HG03457 (cell line): ENCODE measurements at regions not wholly inside any gene's neighbourhood (a gene's known extent, or its start where the extent isn't known, plus 50 kb on each side); places are given as distances from the start of the nearest gene placed in this dataset.
"Not testable (repeated sequence)": the region's sequence is repeated elsewhere in the genome, so short reads cannot be mapped to it uniquely, and the experiment has no call there.

Experiments
- ATAC-seq: cut with Tn5 transposase; IDR thresholded peaks from one replicate; pipeline ENCODE4 v1.9.1; 2021; ENCODE audit warnings: moderate number of reproducible peaks; ENCODE audit not compliant: unreplicated experiment

- no peak for ATAC-seq
Observed at GRCh38 chr5:6112538-6112937, 265.8 kb downstream of the MED10 start.

GRCh38 chr5:6112125-6112524 lies 266.2 kb downstream of the MED10 start:
- no peak for ATAC-seq

- ATAC-seq, result no peak
Observed at GRCh38 chr5:6111131-6111530, 267.2 kb downstream of the MED10 start.

GRCh38 chr5:6110441-6111005 lies 267.8 kb downstream of the MED10 start:
- ATAC-seq, result no peak

GRCh38 chr5:6108981-6109825 lies 269.1 kb downstream of the MED10 start:
- no peak for ATAC-seq

- ATAC-seq, result no peak
Observed at GRCh38 chr5:6108540-6108848, 269.9 kb downstream of the MED10 start.

- no peak for ATAC-seq
Observed at GRCh38 chr5:6107675-6108539, 270.4 kb downstream of the MED10 start.

- no peak for ATAC-seq
Observed at GRCh38 chr5:6106756-6107155, 271.6 kb downstream of the MED10 start.

GRCh38 chr5:6105320-6105719 lies 273.0 kb downstream of the MED10 start:
- no peak for ATAC-seq

- ATAC-seq, result no peak
Observed at GRCh38 chr5:6096101-6096500, 282.2 kb downstream of the MED10 start.

GRCh38 chr5:6094180-6094579 lies 284.2 kb downstream of the MED10 start:
- not testable (repeated sequence) for ATAC-seq

- ATAC-seq, result no peak
Observed at GRCh38 chr5:6090838-6091237, 287.5 kb downstream of the MED10 start.

- ATAC-seq, result no peak
Observed at GRCh38 chr5:6090079-6090654, 288.2 kb downstream of the MED10 start.

GRCh38 chr5:6088706-6089105 lies 289.6 kb downstream of the MED10 start:
- ATAC-seq, result no peak

- no peak for ATAC-seq
Observed at GRCh38 chr5:6087576-6087975, 290.8 kb downstream of the MED10 start.

GRCh38 chr5:6086871-6087270 lies 291.5 kb downstream of the MED10 start:
- no peak for ATAC-seq

- ATAC-seq, result no peak
Observed at GRCh38 chr5:6085341-6085860, 292.9 kb downstream of the MED10 start.

- no peak for ATAC-seq
Observed at GRCh38 chr5:6084836-6085235, 293.5 kb downstream of the MED10 start.

GRCh38 chr5:6084376-6084775 lies 294.0 kb downstream of the MED10 start:
- no peak for ATAC-seq

- ATAC-seq, result no peak
Observed at GRCh38 chr5:6083311-6083978, 294.9 kb downstream of the MED10 start.

- no peak for ATAC-seq
Observed at GRCh38 chr5:6082685-6083084, 295.7 kb downstream of the MED10 start.
